ENCODE measurements at regions not wholly inside any gene's neighbourhood (a gene's known extent, or its start where the extent isn't known, plus 50 kb on each side); places are given as distances from the start of the nearest gene placed in this dataset.
"Not testable (repeated sequence)": the region's sequence is repeated elsewhere in the genome, so short reads cannot be mapped to it uniquely, and the experiment has no call there.

- H3K9me3 Mint-ChIP-seq = peaks cover 7% of the 10 kb centered on the region
- no peaks in the 10 kb centered on the region for H3K36me3 Mint-ChIP-seq (ENCODE audit: low read depth)
- no peak overlapping the region for H3K4me3 Mint-ChIP-seq
- no peaks in the 10 kb centered on the region for H3K4me1 Mint-ChIP-seq (ENCODE audit: low read depth)
- no peak overlapping the region for H3K27ac Mint-ChIP-seq
- H3K27me3 Mint-ChIP-seq (ENCODE audit: low read depth) = no peaks in the 10 kb centered on the region
Measured at GRCh38 chr2:122539920-122540319, 784.5 kb downstream of the TSN start.

- H3K36me3 Mint-ChIP-seq (ENCODE audit: low read depth) = no peaks in the 10 kb centered on the region
- peaks cover 7% of the 10 kb centered on the region for H3K9me3 Mint-ChIP-seq
- no peak overlapping the region for H3K27ac Mint-ChIP-seq
- no peaks in the 10 kb centered on the region for H3K27me3 Mint-ChIP-seq (ENCODE audit: low read depth)
- no peaks in the 10 kb centered on the region for H3K4me1 Mint-ChIP-seq (ENCODE audit: low read depth)
- no peak overlapping the region for H3K4me3 Mint-ChIP-seq
Measured at GRCh38 chr2:122542236-122542635, 786.8 kb downstream of the TSN start.

DNA sequence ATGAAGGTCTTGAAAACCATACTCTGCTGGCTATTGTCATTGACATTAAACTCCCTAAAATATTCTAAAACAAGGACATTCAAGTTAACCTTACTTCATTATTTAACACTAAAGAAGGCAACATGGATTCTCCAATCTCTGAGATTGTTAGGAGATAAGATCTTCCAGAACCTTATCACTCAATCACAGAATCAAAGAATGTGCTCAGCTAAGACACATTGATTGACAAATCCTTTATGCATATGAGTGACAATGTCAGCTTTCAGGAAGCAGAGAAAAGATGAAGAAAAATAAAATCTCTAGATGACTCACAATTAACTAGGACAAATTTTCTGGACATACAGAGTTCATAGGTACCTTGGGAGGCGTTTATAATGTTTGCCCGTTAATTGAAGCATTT lies 787.2 kb downstream of the TSN start:
- Mint-ChIP-seq H3K4me1 (ENCODE audit: low read depth) (no peaks in the 10 kb centered on the region), H3K4me3 (no peak overlapping the region), H3K9me3 (peaks cover 7% of the 10 kb centered on the region), H3K27me3 (ENCODE audit: low read depth) (no peaks in the 10 kb centered on the region), H3K27ac (no peak overlapping the region), H3K36me3 (ENCODE audit: low read depth) (no peaks in the 10 kb centered on the region)

GRCh38 chr2:122543815-122544214 lies 788.4 kb downstream of the TSN start:
- Mint-ChIP-seq H3K9me3 (peaks cover 7% of the 10 kb centered on the region), H3K27ac (no peak overlapping the region), H3K36me3 (ENCODE audit: low read depth) (no peaks in the 10 kb centered on the region), H3K27me3 (ENCODE audit: low read depth) (no peaks in the 10 kb centered on the region), H3K4me1 (ENCODE audit: low read depth) (no peaks in the 10 kb centered on the region), H3K4me3 (no peak overlapping the region)

GRCh38 chr2:122545821-122546220 lies 790.4 kb downstream of the TSN start:
- no peaks in the 10 kb centered on the region for H3K4me1 Mint-ChIP-seq (ENCODE audit: low read depth)
- H3K36me3 Mint-ChIP-seq (ENCODE audit: low read depth) = no peaks in the 10 kb centered on the region
- peaks cover 14% of the 10 kb centered on the region for H3K9me3 Mint-ChIP-seq
- H3K27ac Mint-ChIP-seq = no peak overlapping the region
- H3K27me3 Mint-ChIP-seq (ENCODE audit: low read depth) = no peaks in the 10 kb centered on the region
- H3K4me3 Mint-ChIP-seq = no peak overlapping the region

- no peaks in the 10 kb centered on the region for H3K36me3 Mint-ChIP-seq (ENCODE audit: low read depth)
- H3K4me3 Mint-ChIP-seq = no peak overlapping the region
- no peak overlapping the region for H3K27ac Mint-ChIP-seq
- no peaks in the 10 kb centered on the region for H3K9me3 Mint-ChIP-seq
- H3K4me1 Mint-ChIP-seq (ENCODE audit: low read depth) = no peaks in the 10 kb centered on the region
- H3K27me3 Mint-ChIP-seq (ENCODE audit: low read depth) = no peaks in the 10 kb centered on the region
Measured at GRCh38 chr2:122562775-122563174, 807.3 kb downstream of the TSN start.

DNA sequence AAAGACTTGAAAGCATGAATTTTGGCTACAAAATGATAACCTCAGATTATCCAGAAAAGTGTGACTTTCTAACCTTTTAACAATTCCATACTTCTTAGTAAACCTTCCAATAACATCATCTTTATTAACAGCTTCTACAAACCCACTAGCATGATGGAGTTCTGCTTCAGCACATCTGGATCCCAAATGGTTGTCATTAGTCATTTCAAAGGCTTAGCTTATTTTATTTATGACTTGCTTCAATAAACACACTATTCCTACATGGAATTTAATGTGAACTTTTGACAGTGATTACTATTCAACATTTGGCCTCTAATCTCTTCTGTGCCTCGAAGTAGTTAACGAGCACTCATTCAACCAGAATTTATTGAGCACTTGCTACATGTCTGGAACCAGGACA lies 808.3 kb downstream of the TSN start:
- no peaks in the 10 kb centered on the region for H3K36me3 Mint-ChIP-seq (ENCODE audit: low read depth)
- no peaks in the 10 kb centered on the region for H3K27me3 Mint-ChIP-seq (ENCODE audit: low read depth)
- H3K27ac Mint-ChIP-seq = no peak overlapping the region
- H3K4me3 Mint-ChIP-seq = no peak overlapping the region
- H3K4me1 Mint-ChIP-seq (ENCODE audit: low read depth) = no peaks in the 10 kb centered on the region
- no peaks in the 10 kb centered on the region for H3K9me3 Mint-ChIP-seq

DNA sequence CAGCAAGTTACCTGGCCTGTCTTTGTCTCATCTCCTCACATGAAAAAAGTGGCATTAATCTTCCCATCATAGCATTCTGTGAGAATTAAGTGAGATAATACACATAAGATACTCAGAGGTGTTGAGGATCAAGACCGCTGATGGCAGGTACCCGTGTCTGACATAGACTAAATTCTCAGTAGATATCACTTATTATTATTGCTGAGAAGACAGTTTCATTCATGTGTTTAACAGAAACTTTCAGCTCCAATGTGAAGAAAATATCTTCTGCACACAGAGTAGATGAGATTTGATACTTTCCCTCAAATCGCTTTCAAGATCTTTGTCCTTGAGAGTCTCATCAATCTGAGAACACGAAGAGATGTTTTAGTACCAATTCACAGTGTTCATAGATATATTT lies 809.4 kb downstream of the TSN start:
- Mint-ChIP-seq H3K27ac (no peak overlapping the region), H3K36me3 (ENCODE audit: low read depth) (no peaks in the 10 kb centered on the region), H3K4me3 (no peak overlapping the region), H3K4me1 (ENCODE audit: low read depth) (no peaks in the 10 kb centered on the region), H3K27me3 (ENCODE audit: low read depth) (no peaks in the 10 kb centered on the region), H3K9me3 (no peaks in the 10 kb centered on the region)

GRCh38 chr2:122565364-122565763 lies 809.9 kb downstream of the TSN start:
- H3K4me1 Mint-ChIP-seq (ENCODE audit: low read depth) = no peaks in the 10 kb centered on the region
- H3K27ac Mint-ChIP-seq = no peak overlapping the region
- H3K9me3 Mint-ChIP-seq = no peaks in the 10 kb centered on the region
- no peaks in the 10 kb centered on the region for H3K27me3 Mint-ChIP-seq (ENCODE audit: low read depth)
- no peak overlapping the region for H3K4me3 Mint-ChIP-seq
- H3K36me3 Mint-ChIP-seq (ENCODE audit: low read depth) = no peaks in the 10 kb centered on the region

DNA sequence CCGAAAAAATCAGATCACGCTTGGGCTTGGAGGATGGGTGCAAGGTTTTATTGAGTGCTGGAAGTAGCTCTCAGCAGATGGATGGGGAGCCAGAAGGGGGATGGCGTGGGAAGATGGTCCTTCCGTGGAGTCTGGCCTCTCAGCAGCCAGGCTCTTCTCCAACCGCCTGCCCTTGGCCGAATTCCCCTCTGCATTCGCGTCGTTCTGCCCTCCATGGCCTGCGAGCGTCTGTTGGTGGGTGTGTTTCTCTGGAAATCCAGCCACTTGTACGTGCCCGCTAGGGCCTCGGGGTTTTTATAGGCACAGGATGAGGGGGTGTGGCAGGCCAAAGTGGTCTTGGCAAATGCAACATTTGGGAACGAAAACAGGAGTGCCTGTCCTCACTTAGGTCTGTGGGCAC lies 815.2 kb downstream of the TSN start:
- H3K27me3 Mint-ChIP-seq (ENCODE audit: low read depth) = no peaks in the 10 kb centered on the region
- H3K4me1 Mint-ChIP-seq (ENCODE audit: low read depth) = no peaks in the 10 kb centered on the region
- H3K4me3 Mint-ChIP-seq = no peak overlapping the region
- no peaks in the 10 kb centered on the region for H3K9me3 Mint-ChIP-seq
- H3K27ac Mint-ChIP-seq = no peak overlapping the region
- H3K36me3 Mint-ChIP-seq (ENCODE audit: low read depth) = no peaks in the 10 kb centered on the region

DNA sequence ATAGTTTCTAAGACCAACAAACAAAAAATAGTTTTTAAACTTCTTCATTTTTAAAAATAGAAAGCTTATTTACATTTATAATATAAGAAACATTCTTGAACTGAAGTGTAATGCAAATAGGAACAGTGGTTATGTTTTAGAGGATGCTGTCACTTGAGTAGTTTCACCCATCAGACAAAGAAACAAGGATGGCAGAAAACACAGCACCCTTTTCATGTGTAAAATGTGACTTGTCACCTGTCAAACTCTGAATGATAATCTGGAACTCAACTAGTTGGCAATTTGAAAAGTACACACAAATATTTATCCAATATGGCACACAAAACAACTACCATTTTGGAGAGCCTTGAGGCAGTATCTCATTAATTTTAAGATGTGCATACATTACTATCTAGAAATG lies 816.0 kb downstream of the TSN start:
- H3K27me3 Mint-ChIP-seq (ENCODE audit: low read depth); H3K4me3 Mint-ChIP-seq: not testable (repeated sequence)

DNA sequence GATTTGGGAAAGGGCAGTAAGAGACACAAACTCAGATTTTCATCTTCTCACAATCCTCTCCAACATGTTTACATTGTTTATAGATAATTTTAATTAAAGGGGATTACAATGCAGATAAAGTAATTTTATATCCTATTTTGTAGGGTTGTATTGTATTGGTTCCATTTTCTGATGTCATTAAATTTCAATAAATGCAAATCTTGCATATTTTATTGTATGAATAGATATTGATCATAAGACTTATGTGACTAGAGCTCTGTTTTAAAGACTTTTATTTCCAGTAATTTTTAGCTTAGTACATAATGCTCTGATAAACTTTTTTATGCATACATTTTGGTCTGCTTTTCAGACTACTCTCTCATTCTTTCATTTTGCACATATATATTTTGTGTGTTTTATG lies 819.6 kb downstream of the TSN start:
- Mint-ChIP-seq H3K36me3 (ENCODE audit: low read depth) (no peaks in the 10 kb centered on the region), H3K4me1 (ENCODE audit: low read depth) (no peaks in the 10 kb centered on the region), H3K4me3 (no peak overlapping the region), H3K27ac (no peak overlapping the region), H3K27me3 (ENCODE audit: low read depth) (no peaks in the 10 kb centered on the region), H3K9me3 (no peaks in the 10 kb centered on the region)

More for the DNA sequence above, 816.0 kb downstream of the TSN start:
- not testable (repeated sequence) for H3K9me3 Mint-ChIP-seq; H3K27ac Mint-ChIP-seq; H3K36me3 Mint-ChIP-seq (ENCODE audit: low read depth); H3K4me1 Mint-ChIP-seq (ENCODE audit: low read depth)

DNA sequence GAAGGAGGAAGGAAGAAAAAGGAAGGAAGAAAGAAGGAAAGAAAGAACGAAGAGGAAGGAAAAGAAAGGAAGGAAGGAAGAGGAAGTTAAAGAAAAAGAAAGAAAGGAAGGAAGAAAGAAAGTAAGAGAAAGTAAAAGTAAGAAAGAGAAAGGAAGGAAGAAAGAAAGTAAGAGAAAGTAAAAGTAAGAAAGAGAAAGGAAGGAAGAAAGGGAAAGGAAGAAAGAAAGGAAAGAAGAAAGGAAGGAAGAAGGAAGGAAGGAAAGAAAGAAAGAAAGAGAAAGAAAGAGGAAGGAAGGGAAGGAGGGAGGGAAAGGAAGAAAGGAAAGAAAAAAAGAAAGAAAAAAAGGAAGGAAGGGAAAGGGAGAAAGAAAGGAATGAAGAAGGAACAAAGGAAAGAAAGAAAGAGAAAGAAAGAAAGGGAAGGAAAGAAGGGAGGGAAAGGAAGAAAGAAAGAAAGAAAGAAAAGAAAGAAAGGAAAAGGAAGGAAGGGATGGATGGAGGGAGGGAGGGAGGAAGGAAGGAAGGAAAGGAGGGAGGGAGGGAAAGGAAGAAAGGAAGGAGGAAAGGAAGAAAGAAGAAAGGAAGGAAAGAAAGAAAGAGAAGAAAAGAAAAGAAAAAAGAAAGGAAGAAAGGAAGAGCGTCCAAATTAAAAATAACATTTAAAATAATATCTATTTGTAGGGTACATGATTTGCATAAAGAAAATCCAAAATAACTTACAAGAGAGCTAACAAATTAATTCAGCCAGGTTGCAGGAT lies 827.9 kb downstream of the TSN start:
- no peaks in the 10 kb centered on the region for H3K36me3 Mint-ChIP-seq (ENCODE audit: low read depth)
- no peak overlapping the region for H3K27ac Mint-ChIP-seq
- peaks cover 24% of the 10 kb centered on the region for H3K9me3 Mint-ChIP-seq
- no peaks in the 10 kb centered on the region for H3K4me1 Mint-ChIP-seq (ENCODE audit: low read depth)
- no peak overlapping the region for H3K4me3 Mint-ChIP-seq
- H3K27me3 Mint-ChIP-seq (ENCODE audit: low read depth) = no peaks in the 10 kb centered on the region

GRCh38 chr2:122590524-122590923 lies 835.1 kb downstream of the TSN start:
- H3K4me1 Mint-ChIP-seq (ENCODE audit: low read depth) = no peaks in the 10 kb centered on the region
- H3K36me3 Mint-ChIP-seq (ENCODE audit: low read depth) = no peaks in the 10 kb centered on the region
- no peak overlapping the region for H3K4me3 Mint-ChIP-seq
- no peaks in the 10 kb centered on the region for H3K27me3 Mint-ChIP-seq (ENCODE audit: low read depth)
- H3K9me3 Mint-ChIP-seq = peaks cover 17% of the 10 kb centered on the region
- H3K27ac Mint-ChIP-seq = no peak overlapping the region

GRCh38 chr2:122595065-122595464 lies 839.6 kb downstream of the TSN start:
- H3K27ac Mint-ChIP-seq = no peak overlapping the region
- H3K36me3 Mint-ChIP-seq (ENCODE audit: low read depth) = no peaks in the 10 kb centered on the region

GRCh38 chr2:122596598-122596997 lies 841.1 kb downstream of the TSN start:
- H3K4me3 Mint-ChIP-seq = no peak overlapping the region
- no peaks in the 10 kb centered on the region for H3K36me3 Mint-ChIP-seq (ENCODE audit: low read depth)
- no peak overlapping the region for H3K27ac Mint-ChIP-seq
- no peaks in the 10 kb centered on the region for H3K4me1 Mint-ChIP-seq (ENCODE audit: low read depth)
- H3K27me3 Mint-ChIP-seq (ENCODE audit: low read depth) = no peaks in the 10 kb centered on the region
- peaks cover 9% of the 10 kb centered on the region for H3K9me3 Mint-ChIP-seq

More at GRCh38 chr2:122595065-122595464, 839.6 kb downstream of the TSN start:
- Mint-ChIP-seq H3K9me3 (peaks cover 11% of the 10 kb centered on the region), H3K4me1 (ENCODE audit: low read depth) (no peaks in the 10 kb centered on the region), H3K27me3 (ENCODE audit: low read depth) (no peaks in the 10 kb centered on the region), H3K4me3 (no peak overlapping the region)
